Activated naive CD4-positive, alpha-beta T cell treated with anti-CD3 and anti-CD28 coated beads, Interleukin-2, amount 10 ng/mL, durations not matched to agents 7 days and 5 days (primary cell): ENCODE measurements at regions not wholly inside any gene's neighbourhood (a gene's known extent, or its start where the extent isn't known, plus 50 kb on each side); places are given as distances from the start of the nearest gene placed in this dataset.
"Not testable (repeated sequence)": the region's sequence is repeated elsewhere in the genome, so short reads cannot be mapped to it uniquely, and the experiment has no call there.

ENCODE experiments used
- CTCF ChIA-PET: fragments of 350-600 bp; sonication (Branson Sonifier 250); formaldehyde crosslinking; loops from one replicate; lab custom pipeline; 2021; ENCODE audit warnings: antibody characterized with exemption; lab: Charles Lee
- DNase-seq: peaks from one replicate; pipeline ENCODE4 v3.0.0-alpha.2; 2020
- H3K27ac Mint-ChIP-seq: one replicate; pipeline ENCODE4 v1.8.0; 2021; ENCODE audit warnings: mild to moderate bottlenecking, moderate library complexity, mixed read lengths
- H3K27me3 Mint-ChIP-seq: one replicate; pipeline ENCODE4 v1.8.0; 2021; ENCODE audit warnings: mild to moderate bottlenecking, mixed read lengths
- H3K36me3 Mint-ChIP-seq: one replicate; pipeline ENCODE4 v1.8.0; 2021; ENCODE audit warnings: mixed read lengths
- H3K4me1 Mint-ChIP-seq: one replicate; pipeline ENCODE4 v1.8.0; 2021; ENCODE audit warnings: mixed read lengths
- H3K4me3 Mint-ChIP-seq: one replicate; pipeline ENCODE4 v1.8.0; 2021; ENCODE audit warnings: mild to moderate bottlenecking, moderate library complexity, mixed read lengths
- H3K9me3 Mint-ChIP-seq: one replicate; pipeline ENCODE4 v1.8.0; 2021; ENCODE audit warnings: mixed read lengths

DNA sequence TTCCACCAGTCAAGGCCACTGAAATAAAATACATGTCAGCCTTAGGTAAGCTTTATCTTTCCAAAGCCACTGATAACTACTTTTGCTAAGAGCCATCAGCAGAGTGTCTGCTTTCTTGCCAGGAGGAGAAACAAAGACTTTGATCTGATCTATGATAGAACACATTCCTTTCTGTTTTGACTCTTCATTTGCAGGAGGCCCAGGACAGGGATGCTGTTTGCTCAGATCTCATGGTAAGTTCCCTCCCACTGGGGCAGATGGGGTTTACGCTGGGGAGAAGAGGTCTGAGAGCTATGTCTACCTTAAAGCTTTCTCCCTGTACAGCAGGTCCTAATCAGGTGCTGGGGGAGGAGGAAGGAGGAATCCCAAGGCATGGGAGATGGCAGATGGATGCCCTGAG lies 497.6 kb downstream of the NTRK2 start:
- H3K4me1 Mint-ChIP-seq = no peaks in the 10 kb centered on the region
- no peak overlapping the region for H3K27ac Mint-ChIP-seq
- no peaks in the 10 kb centered on the region for H3K27me3 Mint-ChIP-seq
- H3K9me3 Mint-ChIP-seq = peaks cover 2% of the 10 kb centered on the region
- DNase-seq = no peak
- no peaks in the 10 kb centered on the region for H3K36me3 Mint-ChIP-seq
- H3K4me3 Mint-ChIP-seq = no peak overlapping the region
- CTCF ChIA-PET = no interaction called here

- no peaks in the 10 kb centered on the region for H3K36me3 Mint-ChIP-seq
- no peak overlapping the region for H3K4me3 Mint-ChIP-seq
- H3K9me3 Mint-ChIP-seq = no peaks in the 10 kb centered on the region
- H3K4me1 Mint-ChIP-seq = no peaks in the 10 kb centered on the region
- no peak overlapping the region for H3K27ac Mint-ChIP-seq
- no peaks in the 10 kb centered on the region for H3K27me3 Mint-ChIP-seq
- DNase-seq = no peak
- CTCF ChIA-PET = no interaction called here
Measured at GRCh38 chr9:85163825-85164224, 494.3 kb downstream of the NTRK2 start.

DNA sequence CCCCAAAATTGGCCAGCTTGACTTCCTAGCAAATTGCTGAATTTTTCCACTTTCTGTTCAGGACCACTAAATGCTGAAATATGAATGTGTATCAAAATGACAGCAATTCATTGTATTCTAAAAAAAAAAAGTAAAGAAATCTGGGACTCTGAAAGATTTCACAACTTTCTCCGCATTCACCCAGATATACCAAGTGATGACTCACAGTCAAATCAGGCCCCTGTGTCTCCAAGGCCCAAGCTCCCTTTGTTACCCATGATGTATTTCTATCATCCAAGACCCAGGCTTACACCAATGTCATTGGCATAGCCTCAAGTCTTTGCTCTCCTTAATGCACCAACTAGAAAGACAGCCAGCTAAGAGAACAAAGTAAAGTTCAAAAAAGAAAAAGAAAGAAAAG lies 493.9 kb downstream of the NTRK2 start:
- H3K27me3 Mint-ChIP-seq = no peaks in the 10 kb centered on the region
- H3K4me1 Mint-ChIP-seq = no peaks in the 10 kb centered on the region
- H3K36me3 Mint-ChIP-seq = no peaks in the 10 kb centered on the region
- no peaks in the 10 kb centered on the region for H3K9me3 Mint-ChIP-seq
- no peak overlapping the region for H3K27ac Mint-ChIP-seq
- no peak overlapping the region for H3K4me3 Mint-ChIP-seq
- no peak for DNase-seq
- CTCF ChIA-PET = no interaction called here

- Mint-ChIP-seq H3K9me3 (no peaks in the 10 kb centered on the region), H3K4me1 (no peaks in the 10 kb centered on the region), H3K27ac (no peak overlapping the region), H3K27me3 (no peaks in the 10 kb centered on the region), H3K4me3 (no peak overlapping the region), H3K36me3 (no peaks in the 10 kb centered on the region)
- CTCF ChIA-PET = no interaction called here
- DNase-seq = no peak
Measured at GRCh38 chr9:85162822-85163221, 493.3 kb downstream of the NTRK2 start.

DNA sequence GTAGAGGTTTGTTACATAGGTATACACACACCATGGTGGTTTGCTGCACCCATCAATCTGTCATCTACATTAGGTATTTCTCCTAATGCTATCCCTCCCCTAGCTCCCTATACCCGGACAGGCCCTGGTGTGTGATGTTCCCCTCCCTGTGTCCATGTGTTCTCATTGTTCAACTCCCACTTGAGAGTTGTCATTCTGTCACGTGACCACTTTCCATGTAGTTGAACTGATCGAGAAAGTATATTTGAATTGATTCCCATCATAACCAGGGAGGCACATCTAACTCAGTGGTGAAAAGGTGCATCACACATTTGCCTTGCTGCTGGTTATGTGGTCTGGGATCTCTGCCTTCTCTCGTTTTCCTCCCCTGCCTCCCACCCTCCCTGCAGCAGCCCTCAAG lies 491.4 kb downstream of the NTRK2 start:
- H3K4me1 Mint-ChIP-seq, H3K36me3 Mint-ChIP-seq, DNase-seq, H3K9me3 Mint-ChIP-seq, CTCF ChIA-PET, H3K27me3 Mint-ChIP-seq, H3K27ac Mint-ChIP-seq, H3K4me3 Mint-ChIP-seq: not testable (repeated sequence)

GRCh38 chr9:85158512-85158911 lies 489.0 kb downstream of the NTRK2 start:
- no peak overlapping the region for H3K27ac Mint-ChIP-seq
- CTCF ChIA-PET = no interaction called here
- H3K27me3 Mint-ChIP-seq = no peaks in the 10 kb centered on the region
- no peak overlapping the region for H3K4me3 Mint-ChIP-seq
- H3K36me3 Mint-ChIP-seq = no peaks in the 10 kb centered on the region
- H3K4me1 Mint-ChIP-seq = no peaks in the 10 kb centered on the region
- no peaks in the 10 kb centered on the region for H3K9me3 Mint-ChIP-seq
- DNase-seq = no peak

- H3K4me3 Mint-ChIP-seq = no peak overlapping the region
- H3K4me1 Mint-ChIP-seq = no peaks in the 10 kb centered on the region
- no peaks in the 10 kb centered on the region for H3K27me3 Mint-ChIP-seq
- no peak for DNase-seq
- no peak overlapping the region for H3K27ac Mint-ChIP-seq
- CTCF ChIA-PET = no interaction called here
- no peaks in the 10 kb centered on the region for H3K36me3 Mint-ChIP-seq
- H3K9me3 Mint-ChIP-seq = no peaks in the 10 kb centered on the region
Measured at GRCh38 chr9:85157772-85158171, 488.2 kb downstream of the NTRK2 start.

GRCh38 chr9:85156652-85157051 lies 487.1 kb downstream of the NTRK2 start:
- Mint-ChIP-seq H3K27me3 (no peaks in the 10 kb centered on the region), H3K4me1 (no peaks in the 10 kb centered on the region), H3K4me3 (no peak overlapping the region), H3K36me3 (no peaks in the 10 kb centered on the region), H3K9me3 (no peaks in the 10 kb centered on the region), H3K27ac (no peak overlapping the region)
- CTCF ChIA-PET = no interaction called here
- DNase-seq = no peak

DNA sequence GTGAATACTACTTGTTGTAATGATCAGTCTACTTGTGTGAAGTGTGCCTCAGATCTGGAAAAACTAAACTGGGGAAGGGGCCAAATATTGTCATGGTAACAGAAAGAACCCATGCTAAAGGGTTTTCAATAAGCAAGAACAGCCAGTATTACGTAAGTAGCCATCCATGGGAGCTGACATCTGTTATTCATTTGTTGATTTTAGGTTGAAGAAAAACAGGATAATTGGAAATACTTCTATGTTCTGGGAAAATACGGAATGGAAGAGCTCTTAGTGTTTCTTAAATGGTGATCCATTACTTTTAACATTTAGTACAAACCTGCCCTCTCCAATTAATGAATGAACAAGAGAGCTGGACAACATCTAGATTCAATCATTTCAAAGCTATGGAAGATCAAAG lies 485.8 kb downstream of the NTRK2 start:
- no peaks in the 10 kb centered on the region for H3K9me3 Mint-ChIP-seq
- CTCF ChIA-PET = no interaction called here
- H3K4me1 Mint-ChIP-seq = no peaks in the 10 kb centered on the region
- no peak overlapping the region for H3K4me3 Mint-ChIP-seq
- no peak for DNase-seq
- no peaks in the 10 kb centered on the region for H3K27me3 Mint-ChIP-seq
- no peak overlapping the region for H3K27ac Mint-ChIP-seq
- H3K36me3 Mint-ChIP-seq = no peaks in the 10 kb centered on the region

DNA sequence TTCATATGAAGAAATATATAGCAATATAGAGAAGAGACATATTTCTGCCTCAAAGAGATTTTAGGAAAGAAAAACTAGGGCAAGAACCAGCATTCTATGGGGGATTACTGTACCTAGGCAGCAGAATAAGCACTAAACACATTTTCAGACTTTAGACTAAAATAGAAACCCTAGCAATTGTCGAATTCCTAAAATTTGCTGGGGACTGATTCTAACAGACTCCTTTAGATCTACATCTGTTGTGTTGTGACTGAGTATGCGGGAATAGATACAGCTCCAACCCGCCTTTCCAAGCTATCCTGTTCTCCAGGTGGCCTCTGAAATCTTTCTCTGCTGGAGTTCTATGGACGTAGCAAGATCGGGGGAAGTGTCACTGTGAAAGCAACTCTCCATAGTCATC lies 482.2 kb downstream of the NTRK2 start:
- CTCF ChIA-PET = no interaction called here
- Mint-ChIP-seq H3K27me3 (no peaks in the 10 kb centered on the region), H3K36me3 (no peaks in the 10 kb centered on the region), H3K27ac (no peak overlapping the region), H3K4me3 (no peak overlapping the region), H3K9me3 (no peaks in the 10 kb centered on the region), H3K4me1 (no peaks in the 10 kb centered on the region)
- no peak for DNase-seq

DNA sequence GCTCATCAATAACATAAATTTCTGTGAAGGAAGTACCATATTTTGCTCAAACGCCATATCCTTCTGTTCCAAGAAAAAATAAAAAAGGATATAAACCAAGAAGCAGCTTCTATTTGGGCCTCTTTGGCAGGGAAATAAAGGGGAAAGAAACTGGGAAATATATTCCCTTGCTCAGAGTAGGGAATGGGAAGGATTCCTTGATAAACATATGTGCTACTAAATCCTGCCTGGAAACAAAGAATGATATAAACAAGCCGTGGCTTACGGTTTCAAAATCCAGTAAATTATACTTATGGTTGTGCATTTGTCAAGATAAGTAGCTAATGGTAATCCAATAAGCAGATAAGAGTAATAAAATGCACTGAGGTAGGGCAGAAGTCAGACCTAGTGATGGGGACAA lies 481.6 kb downstream of the NTRK2 start:
- H3K36me3 Mint-ChIP-seq = no peaks in the 10 kb centered on the region
- CTCF ChIA-PET = no interaction called here
- no peak for DNase-seq
- H3K27ac Mint-ChIP-seq = no peak overlapping the region
- H3K4me3 Mint-ChIP-seq = no peak overlapping the region
- H3K9me3 Mint-ChIP-seq = no peaks in the 10 kb centered on the region
- no peaks in the 10 kb centered on the region for H3K4me1 Mint-ChIP-seq
- H3K27me3 Mint-ChIP-seq = no peaks in the 10 kb centered on the region

DNA sequence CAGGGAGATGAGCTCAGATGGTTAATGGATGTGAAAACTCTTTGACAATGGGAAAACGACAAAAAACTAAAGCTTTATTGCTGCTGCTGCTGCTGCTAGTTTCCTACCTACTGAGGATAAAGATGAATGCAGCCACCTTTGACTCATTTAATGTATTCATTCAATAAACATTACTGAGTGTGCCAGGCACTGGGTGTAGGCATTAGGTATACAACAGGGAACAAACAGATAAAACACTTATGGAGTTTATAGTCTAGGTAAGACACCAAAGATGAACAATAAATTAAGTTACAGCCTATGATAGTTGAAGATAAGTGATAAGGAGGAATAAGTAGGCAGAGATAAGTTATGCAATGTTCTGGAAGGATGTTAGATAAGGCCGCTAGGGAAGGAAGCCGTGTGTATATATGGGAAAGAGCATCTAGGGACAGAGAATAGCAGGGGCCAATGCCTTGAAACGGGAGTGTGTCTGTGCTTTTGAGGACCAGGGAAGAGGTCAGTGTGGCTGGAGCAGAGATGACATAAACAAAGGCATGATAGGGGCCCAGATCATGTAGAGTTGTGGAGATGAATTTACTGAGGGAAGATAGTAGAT lies 477.6 kb downstream of the NTRK2 start:
- CTCF ChIA-PET = no interaction called here
- H3K27ac Mint-ChIP-seq = no peak overlapping the region
- H3K9me3 Mint-ChIP-seq = no peaks in the 10 kb centered on the region
- no peak for DNase-seq
- H3K4me3 Mint-ChIP-seq = no peak overlapping the region
- H3K36me3 Mint-ChIP-seq = no peaks in the 10 kb centered on the region
- H3K4me1 Mint-ChIP-seq = no peaks in the 10 kb centered on the region
- no peaks in the 10 kb centered on the region for H3K27me3 Mint-ChIP-seq

- CTCF ChIA-PET = interaction anchor here (1.1 kb wide), 1 partner anchor 739 kb away, joined by 4 read pairs; no protein-coding TSS in a partner anchor
- no peaks in the 10 kb centered on the region for H3K27me3 Mint-ChIP-seq
- no peak for DNase-seq
- no peaks in the 10 kb centered on the region for H3K36me3 Mint-ChIP-seq
- H3K4me3 Mint-ChIP-seq = no peak overlapping the region
- H3K9me3 Mint-ChIP-seq = no peaks in the 10 kb centered on the region
- no peak overlapping the region for H3K27ac Mint-ChIP-seq
- no peaks in the 10 kb centered on the region for H3K4me1 Mint-ChIP-seq
Measured at GRCh38 chr9:85142968-85143367, 473.4 kb downstream of the NTRK2 start.

GRCh38 chr9:85142496-85142911 lies 473.0 kb downstream of the NTRK2 start:
- no peak overlapping the region for H3K4me3 Mint-ChIP-seq
- H3K9me3 Mint-ChIP-seq = no peaks in the 10 kb centered on the region
- no peaks in the 10 kb centered on the region for H3K4me1 Mint-ChIP-seq
- H3K36me3 Mint-ChIP-seq = no peaks in the 10 kb centered on the region
- CTCF ChIA-PET = interaction anchor here (1.2 kb wide), 1 partner anchor 468 kb away, joined by 3 read pairs; no protein-coding TSS in a partner anchor
- H3K27ac Mint-ChIP-seq = no peak overlapping the region
- H3K27me3 Mint-ChIP-seq = no peaks in the 10 kb centered on the region
- DNase-seq = no peak

DNA sequence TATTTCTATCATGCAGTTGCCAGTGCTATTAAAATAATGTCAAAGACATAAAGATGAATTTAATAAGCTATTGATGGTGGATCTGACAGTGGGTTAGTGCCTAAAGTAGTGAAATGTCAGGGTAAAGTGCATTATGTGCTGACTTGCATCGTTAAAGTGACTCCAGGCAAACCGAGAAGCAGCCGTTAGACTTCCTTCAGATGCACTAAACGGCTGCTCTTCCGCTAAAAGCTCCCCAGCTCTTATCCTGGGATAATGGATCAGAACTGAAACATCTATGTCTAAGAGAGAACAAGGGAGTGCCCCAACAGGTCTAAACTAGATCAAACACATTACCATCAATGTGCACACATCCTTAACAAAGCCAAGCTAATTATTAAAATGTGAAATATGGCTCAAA lies 468.2 kb downstream of the NTRK2 start:
- H3K4me3 Mint-ChIP-seq = no peak overlapping the region
- no peaks in the 10 kb centered on the region for H3K9me3 Mint-ChIP-seq
- no peaks in the 10 kb centered on the region for H3K27me3 Mint-ChIP-seq
- no peak overlapping the region for H3K27ac Mint-ChIP-seq
- CTCF ChIA-PET = no interaction called here
- DNase-seq = no peak
- H3K36me3 Mint-ChIP-seq = no peaks in the 10 kb centered on the region
- no peaks in the 10 kb centered on the region for H3K4me1 Mint-ChIP-seq

- no peaks in the 10 kb centered on the region for H3K27me3 Mint-ChIP-seq
- CTCF ChIA-PET = no interaction called here
- H3K9me3 Mint-ChIP-seq = peaks cover 2% of the 10 kb centered on the region
Measured at GRCh38 chr9:85136987-85137386, 467.5 kb downstream of the NTRK2 start.

More at GRCh38 chr9:85136987-85137386, 467.5 kb downstream of the NTRK2 start:
- no peaks in the 10 kb centered on the region for H3K4me1 Mint-ChIP-seq
- H3K27ac Mint-ChIP-seq = no peak overlapping the region
- DNase-seq = no peak
- H3K36me3 Mint-ChIP-seq = no peaks in the 10 kb centered on the region
- H3K4me3 Mint-ChIP-seq = no peak overlapping the region
